Uterus (tissue), 3 donors: ENCODE measurements at regions not wholly inside any gene's neighbourhood (a gene's known extent, or its start where the extent isn't known, plus 50 kb on each side); places are given as distances from the start of the nearest gene placed in this dataset.

ENCODE experiments used
- DNase-seq, 2 donors: peaks; one replicate each; pipeline ENCODE4 v3.0.0-alpha.2; 2019 to 2020
- H3K27ac ChIP-seq, 2 donors: fragments of 200-600 bp; sonication (generic); 1 replicate in 1 of 2; 2 replicates in 1 of 2; pipeline ENCODE4 v1.5.1; 2016 to 2018
- H3K27me3 ChIP-seq, 2 donors: fragments of 200-600 bp; sonication (generic); one replicate each; pipeline ENCODE4 v1.5.1; 2018 to 2019; ENCODE audit warnings: control low read depth in 1 of 2
- H3K36me3 ChIP-seq, 2 donors: fragments of 200-600 bp; sonication (generic); one replicate each; pipeline ENCODE4 v1.5.1; 2019; ENCODE audit warnings: control low read depth in 1 of 2
- H3K4me1 ChIP-seq, 2 donors: fragments of 200-600 bp; sonication (generic); one replicate each; pipeline ENCODE4 v1.5.1; 2018 to 2019; ENCODE audit warnings: control low read depth in 1 of 2
- H3K4me3 ChIP-seq, 2 donors: fragments of 200-600 bp; sonication (generic); 1 replicate in 1 of 2; 2 replicates in 1 of 2; pipeline ENCODE4 v1.5.1; 2018 to 2019; ENCODE audit warnings: mild to moderate bottlenecking in 1 of 2
- H3K9me3 ChIP-seq, 2 donors: fragments of 200-600 bp; sonication (generic); one replicate each; pipeline ENCODE4 v1.5.1; 2019; ENCODE audit warnings: control low read depth in 1 of 2
- CTCF ChIP-seq, 4 experiments: fragments of 200-600 bp in 2 of 4; fragments of 450-650 bp in 2 of 4; sonication (generic) in 2 of 4; IDR thresholded peaks; one replicate each; pipeline ENCODE4 v1.5.1; 2016 to 2019; ENCODE audit warnings: antibody characterized with exemption in 4 of 4, mild to moderate bottlenecking in 2 of 4, moderate library complexity in 1 of 4
- POLR2A ChIP-seq, 2 donors: fragments of 450-650 bp; IDR thresholded peaks; one replicate each; pipeline ENCODE4 v1.6.1; 2016; ENCODE audit warnings: antibody characterized with exemption in 2 of 2, mild to moderate bottlenecking in 1 of 2, moderate library complexity in 1 of 2
- intact Hi-C: fragments of 100-400 bp; cut with DNase I; formaldehyde crosslinking; loops from one replicate; pipeline ENCODE4 v1.15.1; 2023; ENCODE audit warnings: low total_unique reads
- donor health status: DM: yes; HTN: yes; CAD: no.

GRCh38 chr12:75937486-75937885 is 94.1 kb downstream of the PHLDA1 start:
- intact Hi-C loops: no loop called here
- no peak for DNase-seq
- TF ChIP-seq POLR2A (IDR thresholded peaks at IDR 0.05) (no peak), CTCF (IDR thresholded peaks at IDR 0.05) (no peak)
- Histone ChIP-seq H3K4me3 (no peak overlapping the region), H3K27me3 (no peaks in the 10 kb centered on the region), H3K27ac (peak overlapping the region in 1 of 2 donors; percentile 31), H3K9me3 (no peaks in the 10 kb centered on the region), H3K4me1 (no peaks in the 10 kb centered on the region), H3K36me3 (no peaks in the 10 kb centered on the region)

- Histone ChIP-seq H3K4me1 (no peaks in the 10 kb centered on the region), H3K9me3 (no peaks in the 10 kb centered on the region), H3K27ac (no peak overlapping the region), H3K36me3 (no peaks in the 10 kb centered on the region), H3K27me3 (no peaks in the 10 kb centered on the region), H3K4me3 (no peak overlapping the region)
- DNase-seq: no peak
- intact Hi-C loops: no loop called here
- no peak for TF ChIP-seq CTCF (IDR thresholded peaks at IDR 0.05)
- no peak for TF ChIP-seq POLR2A (IDR thresholded peaks at IDR 0.05)
These were observed 94.8 kb downstream of the PHLDA1 start for GRCh38 chr12:75936515-75937440.

GRCh38 chr12:75935539-75936242 is 95.9 kb downstream of the PHLDA1 start:
- Histone ChIP-seq H3K27ac (no peak overlapping the region), H3K9me3 (no peaks in the 10 kb centered on the region), H3K4me3 (no peak overlapping the region), H3K27me3 (no peaks in the 10 kb centered on the region), H3K36me3 (no peaks in the 10 kb centered on the region), H3K4me1 (no peaks in the 10 kb centered on the region)
- DNase-seq: no peak
- TF ChIP-seq CTCF (IDR thresholded peaks at IDR 0.05): no peak
- TF ChIP-seq POLR2A (IDR thresholded peaks at IDR 0.05): no peak
- intact Hi-C loops: no loop called here

GRCh38 chr12:75933101-75933500 is 98.5 kb downstream of the PHLDA1 start:
- intact Hi-C loops: no loop called here
- DNase-seq: no peak
- Histone ChIP-seq H3K36me3 (no peaks in the 10 kb centered on the region), H3K9me3 (no peaks in the 10 kb centered on the region), H3K4me1 (no peaks in the 10 kb centered on the region), H3K27me3 (no peaks in the 10 kb centered on the region), H3K4me3 (no peak overlapping the region), H3K27ac (no peak overlapping the region)
- no peak for TF ChIP-seq CTCF (IDR thresholded peaks at IDR 0.05)
- TF ChIP-seq POLR2A (IDR thresholded peaks at IDR 0.05): no peak

- DNase-seq: no peak
- H3K4me3 ChIP-seq: no peak overlapping the region
- H3K27me3 ChIP-seq: no peaks in the 10 kb centered on the region
- H3K36me3 ChIP-seq: no peaks in the 10 kb centered on the region
- TF ChIP-seq CTCF (IDR thresholded peaks at IDR 0.05) (no peak), POLR2A (IDR thresholded peaks at IDR 0.05) (no peak)
- no peak overlapping the region for H3K27ac ChIP-seq
- H3K9me3 ChIP-seq: no peaks in the 10 kb centered on the region
- no peaks in the 10 kb centered on the region for H3K4me1 ChIP-seq
- intact Hi-C loops: no loop called here
These were observed 99.3 kb downstream of the PHLDA1 start for GRCh38 chr12:75932241-75932640.
